IMR-90 (cell line): ENCODE measurements at regions not wholly inside any gene's neighbourhood (a gene's known extent, or its start where the extent isn't known, plus 50 kb on each side); places are given as distances from the start of the nearest gene placed in this dataset.
"Not testable (repeated sequence)": the region's sequence is repeated elsewhere in the genome, so short reads cannot be mapped to it uniquely, and the experiment has no call there.

Experiments
- ATAC-seq: fragments of 200-7000 bp; cut with Tn5 transposase; 2 replicates; pipeline ENCODE4 v1.9.1; 2020; ENCODE audit warnings: low read depth, mild to moderate bottlenecking, moderate library complexity
- BruUV-seq: library from RNA; stranded (reverse); fragments of 400-500 nt; replicated peaks from 2 replicates; lab custom pipeline; 2021; lab: Mats Ljungman, UMichigan
- CTCF ChIA-PET: fragments of 300-600 bp; formaldehyde crosslinking; extraction: SDS; loops from one replicate; lab custom pipeline; 2021; ENCODE audit warnings: antibody characterized with exemption; lab: Yijun Ruan, JAX
- POLR2A ChIA-PET: fragments of 300-600 bp; sonication (Branson Sonifier 250); formaldehyde crosslinking; loops from one replicate; lab custom pipeline; 2022; ENCODE audit warnings: antibody characterized with exemption; ENCODE audit not compliant: unreplicated experiment; lab: Charles Lee
- DNase-seq: peaks from one replicate; pipeline ENCODE4 v3.0.0; 2013
- H2AFZ ChIP-seq: replicated peaks from 2 replicates; pipeline ENCODE3; 2013; ENCODE audit warnings: low read length, mild to moderate bottlenecking; ENCODE audit not compliant: poor library complexity
- H2AK5ac ChIP-seq: 2 replicates; pipeline ENCODE4 v1.6.1; 2013; ENCODE audit warnings: low read depth, low read length, inconsistent platforms
- H2AK9ac ChIP-seq: replicated peaks from 2 replicates; pipeline ENCODE3; 2013; ENCODE audit warnings: mild to moderate bottlenecking, low read depth, low read length, moderate library complexity; ENCODE audit not compliant: poor library complexity
- H2BK120ac ChIP-seq: 2 replicates; pipeline ENCODE4 v1.6.1; 2013; ENCODE audit warnings: low read depth, low read length, inconsistent platforms
- H2BK15ac ChIP-seq: 3 replicates; pipeline ENCODE4 v1.6.1; 2013; ENCODE audit warnings: low read depth, low read length, inconsistent platforms
- H2BK20ac ChIP-seq: 2 replicates; pipeline ENCODE4 v1.6.1; 2013; ENCODE audit warnings: low read depth, mild to moderate bottlenecking, inconsistent platforms, low read length, moderate library complexity
- H2BK5ac ChIP-seq: 2 replicates; pipeline ENCODE4 v1.6.1; 2013; ENCODE audit warnings: mild to moderate bottlenecking, low read depth, low read length, inconsistent platforms; ENCODE audit not compliant: poor library complexity, severe bottlenecking
- H3K14ac ChIP-seq: replicated peaks from 2 replicates; pipeline ENCODE4 v1.6.1; 2013; ENCODE audit warnings: low read depth, low read length, inconsistent platforms
- H3K18ac ChIP-seq: 2 replicates; pipeline ENCODE4 v1.6.1; 2013; ENCODE audit warnings: low read depth, low read length, control low read depth
- H3K23ac ChIP-seq: 2 replicates; pipeline ENCODE4 v1.6.1; 2013; ENCODE audit warnings: low read depth, low read length, inconsistent platforms
- H3K27ac ChIP-seq: 2 replicates; pipeline ENCODE4 v1.5.1; 2013; ENCODE audit warnings: mild to moderate bottlenecking, control low read depth, low read length; ENCODE audit not compliant: insufficient read depth
- H3K27me3 ChIP-seq: 2 replicates; pipeline ENCODE4 v1.6.1; 2013; ENCODE audit warnings: low read length; ENCODE audit not compliant: control insufficient read depth, insufficient read depth
- H3K36me3 ChIP-seq: 2 replicates; pipeline ENCODE4 v1.6.1; 2013; ENCODE audit warnings: low read length, mixed read lengths; ENCODE audit not compliant: control insufficient read depth, insufficient read depth
- H3K4ac ChIP-seq: 2 replicates; pipeline ENCODE4 v1.6.1; 2013; ENCODE audit warnings: low read depth, low read length, inconsistent platforms
- H3K4me1 ChIP-seq: 2 replicates; pipeline ENCODE4 v1.6.1; 2013; ENCODE audit warnings: low read length, mixed read lengths; ENCODE audit not compliant: control insufficient read depth, insufficient read depth
- H3K4me2 ChIP-seq: 2 replicates; pipeline ENCODE4 v1.6.1; 2013; ENCODE audit warnings: low read depth, mild to moderate bottlenecking, control low read depth, low read length, moderate library complexity
- H3K4me3 ChIP-seq: 2 replicates; pipeline ENCODE4 v1.5.1; 2013; ENCODE audit warnings: low read depth, mild to moderate bottlenecking, control low read depth, low read length, moderate library complexity; ENCODE audit not compliant: insufficient read depth
- H3K56ac ChIP-seq: 2 replicates; pipeline ENCODE4 v1.6.1; 2013; ENCODE audit warnings: low read length, inconsistent platforms; ENCODE audit not compliant: insufficient read depth; ENCODE audit errors: extremely low read depth
- H3K79me1 ChIP-seq, 2 experiments: 2 replicates each; pipeline ENCODE4 v1.6.1; 2013; ENCODE audit warnings: low read length in 2 of 2, inconsistent platforms in 1 of 2, low read depth in 1 of 2
- H3K9ac ChIP-seq: 2 replicates; pipeline ENCODE4 v1.6.1; 2013; ENCODE audit warnings: low read depth, low read length, control low read depth
- H3K9me1 ChIP-seq: 2 replicates; pipeline ENCODE4 v1.6.1; 2013; ENCODE audit warnings: low read length, inconsistent platforms; ENCODE audit not compliant: insufficient read depth
- H3K9me3 ChIP-seq: 2 replicates; pipeline ENCODE4 v1.6.1; 2013; ENCODE audit warnings: low read length; ENCODE audit not compliant: control insufficient read depth, insufficient read depth
- H4K20me1 ChIP-seq: 2 replicates; pipeline ENCODE4 v1.6.1; 2013; ENCODE audit warnings: low read length, inconsistent platforms; ENCODE audit not compliant: insufficient read depth
- H4K5ac ChIP-seq: 2 replicates; pipeline ENCODE4 v1.6.1; 2013; ENCODE audit warnings: mild to moderate bottlenecking, low read depth, low read length, control low read depth
- H4K8ac ChIP-seq, 2 experiments: 2 replicates each; pipeline ENCODE4 v1.6.1; 2013; ENCODE audit warnings: low read depth in 2 of 2, low read length in 2 of 2, control low read depth in 1 of 2, inconsistent platforms in 1 of 2
- H4K91ac ChIP-seq: 2 replicates; pipeline ENCODE4 v1.6.1; 2013; ENCODE audit warnings: low read depth, low read length, inconsistent platforms; ENCODE audit not compliant: insufficient read depth
- WGBS, 2 experiments: methylation state at CpG; one replicate each; pipeline versions ENCODE4 v1.1.5 to v1.1.7; 2013; ENCODE audit warnings: missing lambda C conversion rate in 2 of 2; ENCODE audit not compliant: insufficient read length in 1 of 2; ENCODE audit errors: extremely low coverage in 2 of 2; 5-methylcytosine and 5-hydroxymethylcytosine counted together
- dilution Hi-C: fragments of 300-500 bp; cut with HindIII; formaldehyde crosslinking; loops from one replicate; pipeline ENCODE4 v1.14.3; 2018; ENCODE audit warnings: low sequenced_read_pairs; ENCODE audit not compliant: unreplicated experiment
- in situ Hi-C: fragments of 300-500 bp; cut with MboI; formaldehyde crosslinking; loops from 3 replicates; pipeline ENCODE4 v1.14.3; 2019; ENCODE audit warnings: low sequenced_read_pairs, inconsistent platforms, mixed read lengths
- intact Hi-C: fragments of 100-400 bp; cut with micrococcal nuclease; formaldehyde crosslinking; loops from 2 replicates; pipeline ENCODE4 v1.10.0; 2022

- H2BK20ac ChIP-seq, H3K4me2 ChIP-seq, H2AFZ ChIP-seq, H2BK15ac ChIP-seq, H3K9ac ChIP-seq, H3K4me1 ChIP-seq, H2AK5ac ChIP-seq, H3K14ac ChIP-seq, DNase-seq, dilution Hi-C loops, H4K91ac ChIP-seq, H3K36me3 ChIP-seq, H3K79me1 ChIP-seq, H3K56ac ChIP-seq, H3K27ac ChIP-seq, intact Hi-C loops, BruUV-seq, in situ Hi-C loops, H2AK9ac ChIP-seq, CTCF ChIA-PET, H3K18ac ChIP-seq, H4K5ac ChIP-seq, H3K9me1 ChIP-seq, H3K4ac ChIP-seq, H3K23ac ChIP-seq, H4K20me1 ChIP-seq, POLR2A ChIA-PET, H3K27me3 ChIP-seq, H3K4me3 ChIP-seq, H2BK120ac ChIP-seq, ATAC-seq, H2BK5ac ChIP-seq, H3K9me3 ChIP-seq, H4K8ac ChIP-seq: not testable (repeated sequence)
- WGBS, 2 experiments, result no CpG with 5 or more reads among the region's 13 CpGs
Measured at GRCh38 chr5:176045442-176045841, 77.3 kb upstream of the THOC3 start.

GRCh38 chr5:176048671-176049070, 80.6 kb upstream of the THOC3 start:
- H3K9ac ChIP-seq, H3K4me1 ChIP-seq, H3K9me1 ChIP-seq, H2BK5ac ChIP-seq, H2AK9ac ChIP-seq, H2BK20ac ChIP-seq, ATAC-seq, H3K9me3 ChIP-seq, H4K5ac ChIP-seq, intact Hi-C loops, CTCF ChIA-PET, H3K27ac ChIP-seq, H4K91ac ChIP-seq, H3K23ac ChIP-seq, H2BK15ac ChIP-seq, H2BK120ac ChIP-seq, H3K79me1 ChIP-seq, in situ Hi-C loops, H3K27me3 ChIP-seq, dilution Hi-C loops, POLR2A ChIA-PET, H3K18ac ChIP-seq, H2AFZ ChIP-seq, BruUV-seq, H4K20me1 ChIP-seq, H3K14ac ChIP-seq, H2AK5ac ChIP-seq, H3K36me3 ChIP-seq, H3K4me3 ChIP-seq, H3K4ac ChIP-seq, H3K56ac ChIP-seq, DNase-seq, H4K8ac ChIP-seq, H3K4me2 ChIP-seq: not testable (repeated sequence)
- WGBS, 2 experiments, result no CpG with 5 or more reads among the region's 6 CpGs
